Right atrium auricular region (tissue), 2 donors: ENCODE measurements at regions not wholly inside any gene's neighbourhood (a gene's known extent, or its start where the extent isn't known, plus 50 kb on each side); places are given as distances from the start of the nearest gene placed in this dataset.
A peak's percentile ranks its signal among the peaks of the same experiment; 100 is the strongest.

Experiments
- DNase-seq: peaks from one replicate; pipeline ENCODE4 v3.0.0-alpha.2; 2019; ENCODE audit warnings: low spot score
- H3K27ac ChIP-seq, 2 donors: fragments of 200-600 bp; sonication (generic); 1 replicate in 1 of 2; 2 replicates in 1 of 2; pipeline ENCODE4 v1.5.1; 2016 to 2019
- H3K27me3 ChIP-seq, 2 donors: fragments of 200-600 bp; sonication (generic); one replicate each; pipeline versions ENCODE4 v1.5.1 to v1.6.0; 2017 to 2019
- H3K36me3 ChIP-seq: fragments of 200-600 bp; sonication (generic); one replicate; pipeline ENCODE4 v1.5.1; 2016
- H3K4me1 ChIP-seq, 2 donors: fragments of 200-600 bp; sonication (generic); one replicate each; pipeline versions ENCODE4 v1.5.1 to v1.6.0; 2017 to 2019
- H3K4me3 ChIP-seq, 2 donors: fragments of 200-600 bp; sonication (generic); 1 replicate in 1 of 2; 2 replicates in 1 of 2; pipeline ENCODE4 v1.5.1; 2017 to 2019; ENCODE audit warnings: mild to moderate bottlenecking in 1 of 2, moderate library complexity in 1 of 2
- H3K9me3 ChIP-seq, 2 donors: fragments of 200-600 bp; sonication (generic); one replicate each; pipeline ENCODE4 v1.5.1; 2019
- TF ChIP-seq, protein P1 (sequence below), 2 donors: fragments of 200-600 bp; sonication (generic); IDR thresholded peaks; one replicate each; pipeline ENCODE4 v1.5.1; 2019; ENCODE audit warnings: antibody characterized with exemption in 2 of 2

DNA sequence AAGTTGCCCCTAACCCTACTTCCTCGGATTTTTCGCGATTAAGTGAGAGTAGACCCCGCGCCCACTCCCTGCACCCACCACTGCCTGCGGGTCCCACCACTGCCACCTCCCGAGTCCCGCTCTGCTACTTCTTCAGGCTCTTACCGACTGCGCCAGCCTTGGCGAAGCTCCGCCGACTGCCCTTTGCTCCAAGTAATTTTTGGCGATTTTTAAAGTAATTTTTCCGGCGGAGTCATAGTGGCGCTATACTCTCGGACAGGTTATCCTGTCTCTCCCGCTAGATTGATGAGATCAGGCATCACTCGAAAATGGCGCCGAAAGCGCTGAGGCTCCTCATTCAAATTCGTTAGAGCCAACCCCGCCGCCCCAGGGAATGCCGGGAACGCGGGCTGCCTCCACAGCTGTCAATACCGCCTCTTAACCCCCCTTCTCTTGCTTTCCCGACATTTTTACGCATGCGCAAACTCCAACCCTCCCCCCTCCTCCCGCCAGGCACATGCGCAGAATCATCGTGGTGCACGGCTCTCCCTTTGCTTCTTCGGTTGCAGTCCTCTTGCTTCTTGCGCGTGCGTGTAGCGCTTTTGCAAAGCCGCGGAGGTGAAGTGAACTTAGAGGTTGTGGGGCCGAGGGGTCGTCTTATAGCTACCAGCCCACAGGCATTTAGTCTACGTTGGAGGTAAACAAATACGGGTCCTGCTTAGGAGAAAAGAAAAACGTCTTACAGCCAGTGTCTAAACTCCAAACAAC, 66.6 kb downstream of the KCNRG start:
- peak overlapping the region; percentile 72 to 85 for H3K4me3 ChIP-seq
- no peaks in the 10 kb centered on the region for H3K36me3 ChIP-seq
- TF ChIP-seq, protein P1, sequence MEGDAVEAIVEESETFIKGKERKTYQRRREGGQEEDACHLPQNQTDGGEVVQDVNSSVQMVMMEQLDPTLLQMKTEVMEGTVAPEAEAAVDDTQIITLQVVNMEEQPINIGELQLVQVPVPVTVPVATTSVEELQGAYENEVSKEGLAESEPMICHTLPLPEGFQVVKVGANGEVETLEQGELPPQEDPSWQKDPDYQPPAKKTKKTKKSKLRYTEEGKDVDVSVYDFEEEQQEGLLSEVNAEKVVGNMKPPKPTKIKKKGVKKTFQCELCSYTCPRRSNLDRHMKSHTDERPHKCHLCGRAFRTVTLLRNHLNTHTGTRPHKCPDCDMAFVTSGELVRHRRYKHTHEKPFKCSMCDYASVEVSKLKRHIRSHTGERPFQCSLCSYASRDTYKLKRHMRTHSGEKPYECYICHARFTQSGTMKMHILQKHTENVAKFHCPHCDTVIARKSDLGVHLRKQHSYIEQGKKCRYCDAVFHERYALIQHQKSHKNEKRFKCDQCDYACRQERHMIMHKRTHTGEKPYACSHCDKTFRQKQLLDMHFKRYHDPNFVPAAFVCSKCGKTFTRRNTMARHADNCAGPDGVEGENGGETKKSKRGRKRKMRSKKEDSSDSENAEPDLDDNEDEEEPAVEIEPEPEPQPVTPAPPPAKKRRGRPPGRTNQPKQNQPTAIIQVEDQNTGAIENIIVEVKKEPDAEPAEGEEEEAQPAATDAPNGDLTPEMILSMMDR (IDR thresholded peaks at IDR 0.05) = no peak
- peak overlapping the region; percentile 77 to 93 for H3K27ac ChIP-seq
- H3K4me1 ChIP-seq = peaks cover 0 to 30% of the 10 kb centered on the region in 2 donors
- peak; percentile 98 for DNase-seq
- H3K27me3 ChIP-seq = no peaks in the 10 kb centered on the region
- H3K9me3 ChIP-seq = no peaks in the 10 kb centered on the region

DNA sequence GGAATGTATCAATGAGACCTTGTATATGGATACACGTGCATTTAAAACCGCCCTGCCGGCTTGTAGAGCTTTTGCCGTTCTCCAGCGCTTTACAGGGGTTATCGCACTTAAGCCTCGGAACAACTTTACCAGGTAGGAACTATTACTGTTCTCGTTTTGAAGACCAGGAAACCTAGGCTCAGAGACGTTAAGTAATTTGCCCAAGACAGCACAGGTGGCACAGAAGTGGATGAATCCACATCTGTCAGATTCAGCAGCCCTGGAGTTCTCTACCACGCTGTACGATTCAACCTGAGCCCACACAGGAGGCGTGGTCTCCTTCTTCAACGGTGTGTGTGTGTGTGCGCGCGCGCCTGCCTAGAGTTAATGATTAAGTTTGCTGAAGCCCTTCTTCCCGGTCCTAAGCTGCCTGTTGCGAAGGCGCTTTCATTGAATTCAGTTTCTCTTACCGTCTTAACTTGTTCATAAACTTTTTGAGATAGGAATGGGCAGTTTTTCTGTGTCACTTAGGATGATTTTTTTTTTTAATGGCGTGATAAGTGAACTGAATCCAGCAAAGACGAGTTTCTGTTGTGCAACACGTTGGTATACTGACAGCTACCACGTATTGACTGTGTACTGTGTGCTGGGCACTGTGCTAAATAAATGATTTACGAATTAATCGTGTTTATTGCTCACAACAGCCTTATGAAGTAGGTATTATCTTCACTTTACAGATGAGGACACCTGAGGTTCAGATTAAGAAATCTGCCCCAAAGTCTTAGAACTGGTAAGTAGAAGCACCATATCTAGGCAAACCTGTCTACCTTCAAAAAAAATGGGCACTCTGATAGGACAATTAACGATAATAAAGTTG, 67.4 kb downstream of the KCNRG start:
- H3K36me3 ChIP-seq = no peaks in the 10 kb centered on the region
- no peak for DNase-seq

GRCh38 chr13:50085063-50085462, 69.8 kb downstream of the KCNRG start:
- TF ChIP-seq, protein P1 (IDR thresholded peaks at IDR 0.05) = peak; percentile 36 to 77
- Histone ChIP-seq H3K9me3 (no peaks in the 10 kb centered on the region), H3K27ac (no peak overlapping the region), H3K27me3 (no peaks in the 10 kb centered on the region), H3K4me3 (no peak overlapping the region), H3K4me1 (peaks cover 0 to 23% of the 10 kb centered on the region in 2 donors), H3K36me3 (no peaks in the 10 kb centered on the region)
- DNase-seq = no peak

More for the DNA sequence above, 67.4 kb downstream of the KCNRG start:
- peak overlapping the region; percentile 72 to 85 for H3K4me3 ChIP-seq
- H3K27ac ChIP-seq = peak overlapping the region; percentile 77 to 93
- no peaks in the 10 kb centered on the region for H3K9me3 ChIP-seq
- peaks cover 0 to 27% of the 10 kb centered on the region in 2 donors for H3K4me1 ChIP-seq
- TF ChIP-seq, protein P1 (IDR thresholded peaks at IDR 0.05) = no peak
- no peaks in the 10 kb centered on the region for H3K27me3 ChIP-seq

DNA sequence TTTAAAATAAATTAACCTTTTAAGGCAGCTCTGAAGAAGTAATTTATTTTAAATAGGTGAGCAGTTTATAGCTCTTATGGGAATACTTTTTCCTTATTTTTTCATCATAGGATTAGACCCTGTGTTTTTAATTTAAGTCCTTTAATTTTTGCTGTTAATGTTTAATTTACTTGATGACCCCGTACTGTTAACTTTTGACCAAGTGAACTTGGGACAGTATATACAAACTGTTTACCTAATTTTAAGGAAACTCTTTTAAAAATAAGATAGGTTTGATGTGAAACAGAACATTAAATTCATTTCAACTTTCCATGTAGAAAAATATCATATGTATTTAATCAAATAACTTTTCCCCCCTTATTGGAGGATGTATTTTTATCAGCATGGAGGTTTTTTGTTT, 74.4 kb downstream of the KCNRG start:
- Histone ChIP-seq H3K36me3 (no peaks in the 10 kb centered on the region), H3K9me3 (no peaks in the 10 kb centered on the region), H3K4me1 (peaks cover 0 to 12% of the 10 kb centered on the region in 2 donors), H3K27me3 (no peaks in the 10 kb centered on the region), H3K4me3 (no peak overlapping the region), H3K27ac (no peak overlapping the region)
- TF ChIP-seq, protein P1 (IDR thresholded peaks at IDR 0.05) = no peak
- DNase-seq = no peak

- H3K4me1 ChIP-seq = peaks cover 0 to 9% of the 10 kb centered on the region in 2 donors
- no peak for DNase-seq
- H3K36me3 ChIP-seq = no peaks in the 10 kb centered on the region
- H3K27me3 ChIP-seq = no peaks in the 10 kb centered on the region
- TF ChIP-seq, protein P1 (IDR thresholded peaks at IDR 0.05) = no peak
- no peaks in the 10 kb centered on the region for H3K9me3 ChIP-seq
- H3K27ac ChIP-seq = no peak overlapping the region
- H3K4me3 ChIP-seq = no peak overlapping the region
Observed at GRCh38 chr13:50090211-50090610, 75.0 kb downstream of the KCNRG start.
